Middle frontal gyrus (tissue), 1 donor: ENCODE measurements at regions not wholly inside any gene's neighbourhood (a gene's known extent, or its start where the extent isn't known, plus 50 kb on each side); places are given as distances from the start of the nearest gene placed in this dataset.

ENCODE experiments used
- DNase-seq: peaks from one replicate; pipeline ENCODE4 v3.0.0-alpha.2; 2015; ENCODE audit warnings: low spot score; ENCODE audit errors: extremely low spot score

DNA sequence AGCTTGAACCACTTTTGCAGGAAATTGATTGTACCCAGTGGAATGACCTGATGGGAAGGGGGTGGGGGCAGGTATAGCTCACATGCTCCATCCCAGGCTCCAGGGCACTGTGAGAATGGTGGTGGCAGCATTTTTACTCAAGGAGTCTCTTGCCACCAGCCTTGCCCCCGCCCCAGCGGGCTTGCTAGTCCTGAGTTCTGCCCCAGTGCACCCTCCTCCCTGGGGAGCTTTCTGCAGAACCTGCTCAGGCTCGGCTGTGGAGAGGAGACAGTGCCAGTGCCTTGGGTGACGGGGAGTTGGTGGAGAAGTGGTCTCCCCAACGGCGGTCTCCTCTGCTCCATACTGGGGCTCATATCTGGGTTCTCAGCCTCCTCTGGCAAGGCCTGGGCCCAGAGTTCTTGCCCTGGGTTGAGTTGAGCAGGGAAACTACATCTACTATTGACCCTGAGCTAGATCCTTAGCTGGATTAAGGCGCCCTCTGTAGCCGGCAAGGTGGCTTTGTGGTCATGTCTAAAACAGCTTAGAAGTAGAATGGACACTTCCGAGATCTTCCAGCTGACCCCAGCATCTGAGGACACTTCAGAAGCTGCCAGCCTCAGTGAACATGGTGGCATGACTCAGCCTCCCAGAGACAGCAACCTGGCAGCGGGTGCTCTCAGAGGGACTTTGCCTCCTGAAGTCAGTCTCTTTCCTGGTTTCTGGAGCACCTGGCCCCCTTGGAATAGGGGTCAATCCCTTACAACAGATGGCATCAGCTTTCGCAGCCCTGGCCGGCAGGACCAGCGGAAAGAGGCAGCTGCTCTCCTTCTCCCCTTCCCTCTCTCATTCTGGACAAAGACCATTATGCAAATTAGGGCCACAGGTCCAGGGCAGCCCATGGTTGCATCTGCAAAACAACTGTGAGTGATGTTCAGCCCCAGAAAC, 363.4 kb upstream of the MKI67 start:
- DNase-seq: no peak

GRCh38 chr10:128491686-128492085, 365.5 kb upstream of the MKI67 start:
- DNase-seq: no peak

- no peak for DNase-seq
Observed at GRCh38 chr10:128493811-128494210, 367.6 kb upstream of the MKI67 start.

GRCh38 chr10:128494665-128495064, 368.4 kb upstream of the MKI67 start:
- no peak for DNase-seq

DNA sequence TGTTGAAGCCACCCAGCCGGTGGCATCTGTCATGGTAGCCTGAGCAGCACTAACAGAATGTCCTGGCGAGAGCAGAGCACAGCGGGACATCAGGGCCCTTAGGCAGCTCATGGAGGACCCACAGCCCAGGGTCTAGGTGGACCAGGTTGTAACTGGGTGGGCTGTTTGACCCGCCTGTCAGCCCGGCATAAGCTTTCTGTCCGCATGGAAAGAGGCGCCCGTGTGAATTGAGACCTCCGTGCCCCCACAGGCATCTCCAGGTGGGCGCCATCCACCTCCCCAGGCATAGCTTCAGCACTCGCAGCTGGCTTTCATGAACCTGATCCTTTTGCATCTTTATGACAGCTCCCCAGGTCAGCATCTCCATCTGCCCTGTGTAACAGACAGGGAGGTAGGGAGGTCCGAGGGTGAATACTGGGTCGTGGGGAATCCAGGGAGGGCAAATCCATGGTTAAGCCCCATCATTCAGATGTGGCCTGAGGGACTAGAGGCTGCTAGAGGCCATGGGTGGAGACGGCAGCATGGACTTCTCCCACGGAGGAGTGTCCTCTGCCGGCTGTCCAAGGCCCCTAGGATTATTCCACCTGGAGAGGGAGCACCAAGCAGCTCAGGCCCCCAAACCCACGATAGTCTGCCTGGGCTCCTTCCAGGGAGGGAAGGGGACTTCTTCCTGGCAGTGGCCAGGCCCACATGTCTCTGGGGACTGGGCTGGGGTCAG, 371.6 kb upstream of the MKI67 start:
- DNase-seq: no peak

DNA sequence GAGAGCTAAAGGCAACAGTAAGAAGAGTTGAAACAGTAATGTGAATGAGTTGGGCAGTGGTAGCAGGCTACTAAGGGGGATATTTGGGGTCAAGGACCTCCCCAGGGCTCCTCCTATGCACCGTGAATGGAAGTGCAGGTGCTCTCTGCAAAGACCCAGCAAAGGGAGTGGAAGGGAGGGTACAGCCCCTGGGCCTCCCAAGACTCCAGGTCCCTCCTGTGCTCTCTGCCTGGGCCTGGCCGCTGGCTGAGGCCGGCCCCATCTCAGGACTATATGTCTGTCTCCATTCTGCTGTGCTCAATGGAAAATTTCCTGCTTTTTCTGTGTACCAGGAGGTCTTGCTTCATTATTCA, 372.1 kb upstream of the MKI67 start:
- DNase-seq: no peak

- DNase-seq: no peak
Observed at GRCh38 chr10:128498746-128499145, 372.5 kb upstream of the MKI67 start.

GRCh38 chr10:128499486-128499885, 373.3 kb upstream of the MKI67 start:
- DNase-seq: no peak

DNA sequence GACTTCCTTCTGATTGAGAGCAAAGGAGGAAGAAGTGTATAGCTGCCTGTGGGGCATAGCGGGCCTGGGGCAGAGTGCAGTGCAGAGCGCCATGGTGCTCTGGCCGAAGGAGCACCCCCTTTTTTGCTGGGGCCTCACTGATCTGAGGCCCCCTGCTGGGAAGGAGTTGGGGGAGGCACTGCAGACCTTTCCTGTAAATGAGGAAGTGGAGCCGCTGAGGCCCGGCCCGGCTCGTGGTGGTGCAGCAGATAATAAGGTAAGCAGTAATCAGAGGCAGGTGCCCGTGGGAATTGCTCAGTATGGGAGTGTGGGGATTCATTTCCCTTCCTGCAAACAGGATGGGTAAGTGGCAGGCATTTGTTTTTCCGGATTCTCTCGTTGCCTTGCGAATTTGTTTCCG, 373.7 kb upstream of the MKI67 start:
- DNase-seq: no peak

DNA sequence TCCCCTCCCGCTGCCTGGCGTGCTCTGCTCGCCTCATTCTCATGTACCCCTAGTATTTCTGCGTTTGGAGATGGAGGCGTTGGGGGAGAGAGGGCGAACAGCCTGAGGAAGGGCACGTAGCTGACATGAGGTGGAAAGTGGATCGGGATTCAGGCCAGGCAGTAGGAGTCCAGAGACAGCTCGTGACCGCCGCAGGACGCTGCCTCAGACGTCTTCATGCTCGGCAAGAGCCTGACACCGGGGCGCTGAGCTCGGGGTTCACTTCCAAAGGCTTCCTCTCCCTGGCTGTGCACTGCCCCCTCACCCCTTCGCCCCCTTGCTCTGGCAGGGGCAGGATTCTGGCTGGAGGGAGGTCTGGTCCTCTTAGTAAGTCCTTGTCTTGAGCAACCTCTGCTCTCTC, 374.4 kb upstream of the MKI67 start:
- no peak for DNase-seq

DNA sequence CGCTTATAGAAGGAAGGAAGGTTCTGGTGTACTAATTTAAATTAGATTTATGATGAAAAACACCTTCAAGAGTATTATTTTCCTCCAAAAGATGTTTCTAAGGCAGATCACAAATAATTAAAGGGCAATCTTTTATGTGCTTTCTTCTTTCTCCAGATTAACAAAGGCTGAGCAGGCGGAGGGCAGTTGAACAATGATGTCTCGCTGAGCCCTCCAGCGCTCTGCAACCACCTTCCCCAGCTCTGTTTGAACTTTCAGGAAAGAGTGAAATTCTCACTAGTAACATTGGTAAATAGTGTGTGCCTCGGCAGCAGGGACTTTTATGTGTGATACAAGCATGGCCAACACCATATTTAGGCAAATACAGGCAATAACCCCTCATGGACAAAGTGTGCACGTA, 379.1 kb upstream of the MKI67 start:
- no peak for DNase-seq

GRCh38 chr10:128506423-128506822, 380.2 kb upstream of the MKI67 start:
- DNase-seq: no peak

GRCh38 chr10:128507066-128507465, 380.8 kb upstream of the MKI67 start:
- DNase-seq: no peak

- DNase-seq: no peak
Observed at GRCh38 chr10:128511284-128511683, 385.1 kb upstream of the MKI67 start.

DNA sequence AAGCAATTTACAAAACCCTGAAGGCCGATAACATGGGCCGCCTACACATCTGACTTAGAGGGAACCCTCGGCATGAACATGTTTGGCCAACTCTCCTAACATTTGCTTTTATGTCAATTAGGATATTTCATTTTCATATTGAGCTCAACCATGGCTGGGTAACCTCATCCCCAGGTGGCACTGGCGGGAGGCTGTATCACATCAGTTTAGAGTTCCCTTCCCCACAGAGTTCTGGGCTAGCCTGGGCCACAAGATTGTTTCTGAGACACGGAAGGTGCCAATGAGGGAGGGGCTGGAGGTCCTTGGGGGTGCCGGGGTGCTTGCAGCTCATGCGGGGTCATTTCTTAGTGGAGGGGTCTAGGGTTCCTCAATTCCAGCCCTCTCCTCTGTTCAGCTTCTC, 386.5 kb upstream of the MKI67 start:
- no peak for DNase-seq

- no peak for DNase-seq
Observed at GRCh38 chr10:128514536-128514935, 388.3 kb upstream of the MKI67 start.

- no peak for DNase-seq
Observed at GRCh38 chr10:128516180-128516579, 390.0 kb upstream of the MKI67 start.

GRCh38 chr10:128517167-128517566, 390.9 kb upstream of the MKI67 start:
- DNase-seq: no peak

DNA sequence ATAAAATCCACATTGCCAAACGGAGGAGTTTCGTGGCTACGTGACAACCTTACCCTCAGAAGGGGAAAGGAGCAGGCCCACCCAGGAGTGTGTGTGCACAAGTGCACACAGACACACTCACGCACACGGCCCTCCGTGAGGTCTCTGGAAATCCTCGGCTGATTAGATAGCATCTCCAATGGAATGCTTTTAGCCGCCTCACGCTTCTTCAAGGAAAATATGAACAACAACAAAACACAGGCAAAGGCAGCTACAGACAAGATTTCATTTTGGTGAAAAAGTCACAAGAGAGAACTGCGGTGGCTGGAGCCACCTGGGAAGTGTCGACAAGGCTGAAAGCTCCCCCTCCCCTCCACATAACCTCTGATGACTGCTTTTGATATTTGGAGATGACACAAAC, 391.8 kb upstream of the MKI67 start:
- DNase-seq: no peak

- DNase-seq: no peak
Observed at GRCh38 chr10:128519581-128519980, 393.4 kb upstream of the MKI67 start.

DNA sequence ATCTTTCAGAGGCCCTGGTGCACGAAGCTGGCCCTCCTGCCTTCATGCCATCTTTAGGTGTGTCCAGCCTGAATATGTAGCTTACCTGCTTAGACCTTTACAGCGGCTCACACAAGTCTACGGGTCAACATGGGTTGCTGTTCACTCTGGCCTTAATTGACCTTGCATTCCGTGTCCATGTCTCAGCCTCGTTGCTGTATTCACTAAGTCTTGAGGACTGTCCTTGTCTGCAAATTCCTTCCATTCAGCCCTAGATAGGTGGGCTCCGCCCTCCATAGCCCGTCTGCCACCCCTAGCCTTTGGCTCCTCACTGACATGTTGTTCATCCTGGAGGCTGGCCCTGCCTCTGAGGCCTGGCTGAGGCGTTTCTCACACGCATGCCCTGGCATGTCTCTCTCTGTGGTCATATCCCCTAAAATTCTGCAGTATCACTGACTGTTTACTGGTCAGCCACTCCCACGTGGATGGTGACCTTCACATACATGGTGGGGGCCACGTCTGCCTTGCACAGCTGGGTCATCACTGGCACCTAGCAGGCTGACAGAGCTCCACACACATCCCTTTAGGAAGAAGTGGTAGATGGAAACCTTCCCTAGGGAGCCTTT, 394.1 kb upstream of the MKI67 start:
- DNase-seq: no peak

DNA sequence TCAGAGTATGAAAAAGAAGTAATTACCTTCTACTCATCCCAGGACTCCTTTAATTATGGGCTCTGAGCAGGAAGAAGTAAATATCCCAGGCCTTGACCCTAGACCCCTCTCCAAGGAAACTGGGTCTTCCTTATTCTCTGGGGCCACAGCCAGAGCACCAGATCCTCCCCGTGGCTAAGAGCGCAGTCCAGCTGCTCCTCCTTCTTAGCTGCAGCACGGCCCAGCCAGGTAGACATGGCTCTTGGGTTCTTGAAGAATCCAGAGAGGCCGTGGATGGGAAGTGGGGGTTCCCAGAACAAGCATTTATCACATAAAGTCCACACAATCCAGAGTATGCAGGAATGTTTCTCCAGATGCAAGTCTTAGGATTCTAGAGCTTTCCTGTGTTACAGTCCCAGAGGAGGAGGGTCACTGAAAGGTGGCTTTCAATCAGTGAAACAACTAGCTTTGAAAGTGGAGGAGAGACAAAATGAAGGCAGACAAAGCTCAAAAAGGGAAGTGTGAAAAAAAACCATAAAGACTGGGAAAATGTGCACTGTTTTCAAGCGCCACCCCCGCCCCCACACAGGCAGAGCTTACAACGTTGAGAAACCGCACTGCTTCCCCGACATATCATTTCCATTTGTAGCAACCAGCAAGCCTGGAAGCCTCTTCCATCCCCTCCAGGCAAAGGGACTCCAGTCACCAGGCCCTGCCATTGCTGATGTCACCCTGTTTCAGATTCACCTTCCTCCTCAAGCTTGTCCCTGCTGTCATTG, 396.5 kb upstream of the MKI67 start:
- no peak for DNase-seq
